ENCODE measurements at regions not wholly inside any gene's neighbourhood (a gene's known extent, or its start where the extent isn't known, plus 50 kb on each side); places are given as distances from the start of the nearest gene placed in this dataset.

- H3K36me3 ChIP-seq, result no peaks in the 10 kb centered on the region
- TF ChIP-seq, protein P1, sequence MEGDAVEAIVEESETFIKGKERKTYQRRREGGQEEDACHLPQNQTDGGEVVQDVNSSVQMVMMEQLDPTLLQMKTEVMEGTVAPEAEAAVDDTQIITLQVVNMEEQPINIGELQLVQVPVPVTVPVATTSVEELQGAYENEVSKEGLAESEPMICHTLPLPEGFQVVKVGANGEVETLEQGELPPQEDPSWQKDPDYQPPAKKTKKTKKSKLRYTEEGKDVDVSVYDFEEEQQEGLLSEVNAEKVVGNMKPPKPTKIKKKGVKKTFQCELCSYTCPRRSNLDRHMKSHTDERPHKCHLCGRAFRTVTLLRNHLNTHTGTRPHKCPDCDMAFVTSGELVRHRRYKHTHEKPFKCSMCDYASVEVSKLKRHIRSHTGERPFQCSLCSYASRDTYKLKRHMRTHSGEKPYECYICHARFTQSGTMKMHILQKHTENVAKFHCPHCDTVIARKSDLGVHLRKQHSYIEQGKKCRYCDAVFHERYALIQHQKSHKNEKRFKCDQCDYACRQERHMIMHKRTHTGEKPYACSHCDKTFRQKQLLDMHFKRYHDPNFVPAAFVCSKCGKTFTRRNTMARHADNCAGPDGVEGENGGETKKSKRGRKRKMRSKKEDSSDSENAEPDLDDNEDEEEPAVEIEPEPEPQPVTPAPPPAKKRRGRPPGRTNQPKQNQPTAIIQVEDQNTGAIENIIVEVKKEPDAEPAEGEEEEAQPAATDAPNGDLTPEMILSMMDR (IDR thresholded peaks at IDR 0.05 in 4 of 5, conservative IDR thresholded peaks at IDR 0.05 in 1 of 5), result no peak
- TF ChIP-seq POLR2A (IDR thresholded peaks at IDR 0.05), result no peak
- H3K27me3 ChIP-seq, result no peaks in the 10 kb centered on the region
- H3K9me3 ChIP-seq, result no peaks in the 10 kb centered on the region
- ATAC-seq, result no peak
- DNase-seq, result no peak
- H3K27ac ChIP-seq, result no peak overlapping the region
- H3K4me1 ChIP-seq, result no peaks in the 10 kb centered on the region
- intact Hi-C loops (cut with DNase I; ENCODE audit: low total_unique reads) (no loop called here), in situ Hi-C loops (cut with MboI; ENCODE audit: low sequenced_read_pairs in 4 of 4) (no loop called here)
- no peak overlapping the region for H3K4me3 ChIP-seq
Measured at GRCh38 chr11:80136991-80137390, 696.2 kb upstream of the TENM4 start.

- intact Hi-C loops (cut with DNase I; ENCODE audit: low total_unique reads), result no loop called here
- Histone ChIP-seq H3K4me1 (no peaks in the 10 kb centered on the region), H3K36me3 (no peaks in the 10 kb centered on the region), H3K27me3 (no peaks in the 10 kb centered on the region), H3K9me3 (no peaks in the 10 kb centered on the region), H3K27ac (no peak overlapping the region), H3K4me3 (no peak overlapping the region)
- DNase-seq, result no peak
- TF ChIP-seq, protein P1 (IDR thresholded peaks at IDR 0.05 in 4 of 5, conservative IDR thresholded peaks at IDR 0.05 in 1 of 5), result no peak
- no peak for TF ChIP-seq POLR2A (IDR thresholded peaks at IDR 0.05)
- ATAC-seq, result no peak
- in situ Hi-C loops (cut with MboI; ENCODE audit: low sequenced_read_pairs in 4 of 4), result no loop called here
Measured at GRCh38 chr11:80129396-80129795, 688.6 kb upstream of the TENM4 start.

DNA sequence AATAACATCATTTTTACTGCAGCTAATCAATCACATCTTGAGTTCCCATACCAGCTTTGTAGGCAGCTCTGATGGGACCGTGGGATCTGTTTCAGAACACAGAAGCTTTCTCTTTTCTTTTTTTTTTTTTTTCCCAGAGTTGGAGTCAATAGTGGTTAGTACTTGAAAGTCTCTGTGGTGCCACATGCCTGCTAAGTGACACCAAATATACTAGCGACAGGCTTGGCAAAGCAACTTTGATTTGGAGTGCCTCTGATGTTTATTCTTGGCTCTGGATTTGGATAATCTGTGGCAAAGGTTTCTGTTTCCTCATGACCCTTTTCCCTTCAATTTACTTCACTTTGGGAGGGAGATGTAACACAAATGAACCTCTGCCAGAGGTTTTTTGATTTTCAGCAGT lies 681.4 kb upstream of the TENM4 start:
- Histone ChIP-seq H3K4me3 (no peak overlapping the region), H3K9me3 (no peaks in the 10 kb centered on the region), H3K4me1 (peaks cover 0 to 2% of the 10 kb centered on the region in 2 donors), H3K36me3 (no peaks in the 10 kb centered on the region), H3K27ac (no peak overlapping the region), H3K27me3 (no peaks in the 10 kb centered on the region)
- DNase-seq (no peak), ATAC-seq (no peak)
- TF ChIP-seq POLR2A (IDR thresholded peaks at IDR 0.05), result no peak
- TF ChIP-seq, protein P1 (IDR thresholded peaks at IDR 0.05 in 4 of 5, conservative IDR thresholded peaks at IDR 0.05 in 1 of 5), result no peak
- in situ Hi-C loops (cut with MboI; ENCODE audit: low sequenced_read_pairs in 4 of 4), result no loop called here
- intact Hi-C loops (cut with DNase I; ENCODE audit: low total_unique reads), result no loop called here

- Histone ChIP-seq H3K9me3 (no peaks in the 10 kb centered on the region), H3K4me3 (no peak overlapping the region), H3K27me3 (no peaks in the 10 kb centered on the region), H3K4me1 (peaks cover 0 to 2% of the 10 kb centered on the region in 2 donors), H3K36me3 (no peaks in the 10 kb centered on the region), H3K27ac (no peak overlapping the region)
- intact Hi-C loops (cut with DNase I; ENCODE audit: low total_unique reads), result no loop called here
- DNase-seq, result no peak
- no peak for ATAC-seq
- TF ChIP-seq, protein P1 (IDR thresholded peaks at IDR 0.05 in 4 of 5, conservative IDR thresholded peaks at IDR 0.05 in 1 of 5), result no peak
- TF ChIP-seq POLR2A (IDR thresholded peaks at IDR 0.05), result no peak
- in situ Hi-C loops (cut with MboI; ENCODE audit: low sequenced_read_pairs in 4 of 4), result no loop called here
Measured at GRCh38 chr11:80118073-80118472, 677.2 kb upstream of the TENM4 start.

- Histone ChIP-seq H3K27ac (no peak overlapping the region), H3K27me3 (no peaks in the 10 kb centered on the region), H3K4me3 (no peak overlapping the region), H3K36me3 (no peaks in the 10 kb centered on the region), H3K9me3 (no peaks in the 10 kb centered on the region), H3K4me1 (no peaks in the 10 kb centered on the region)
- no peak for ATAC-seq
- in situ Hi-C loops (cut with MboI; ENCODE audit: low sequenced_read_pairs in 4 of 4), result no loop called here
- intact Hi-C loops (cut with DNase I; ENCODE audit: low total_unique reads), result no loop called here
- no peak for DNase-seq
- TF ChIP-seq, protein P1 (IDR thresholded peaks at IDR 0.05 in 4 of 5, conservative IDR thresholded peaks at IDR 0.05 in 1 of 5), result no peak
- TF ChIP-seq POLR2A (IDR thresholded peaks at IDR 0.05), result no peak
Measured at GRCh38 chr11:80116796-80117195, 676.0 kb upstream of the TENM4 start.

Measured in gastrocnemius medialis (tissue), 4 donors.